Transverse colon (tissue), 4 donors: ENCODE measurements at regions not wholly inside any gene's neighbourhood (a gene's known extent, or its start where the extent isn't known, plus 50 kb on each side); places are given as distances from the start of the nearest gene placed in this dataset.
"Not testable (repeated sequence)": the region's sequence is repeated elsewhere in the genome, so short reads cannot be mapped to it uniquely, and the experiment has no call there.

Experiments
- EP300 ChIP-seq: sonication (generic); formaldehyde crosslinking; IDR thresholded peaks from one replicate; pipeline ENCODE4 v1.6.1; 2017; ENCODE audit warnings: antibody characterized with exemption, low read depth
- POLR2A ChIP-seq: fragments of 450-650 bp; IDR thresholded peaks from one replicate; pipeline ENCODE4 v1.6.1; 2016; ENCODE audit warnings: antibody characterized with exemption, mild to moderate bottlenecking, moderate library complexity
- POLR2AphosphoS5 ChIP-seq, 3 donors: sonication (generic); formaldehyde crosslinking; IDR thresholded peaks; one replicate each; pipeline ENCODE4 v1.6.1; 2016; ENCODE audit warnings: antibody characterized with exemption in 3 of 3
- TF ChIP-seq, protein P1 (sequence below), 5 experiments: fragments of 200-600 bp in 3 of 5; fragments of 450-650 bp in 2 of 5; sonication (generic) in 3 of 5; IDR thresholded peaks; 1 replicate in 2 of 5; 2 replicates in 3 of 5; pipeline ENCODE4 v1.5.1; 2016 to 2017; ENCODE audit warnings: antibody characterized with exemption in 5 of 5, inconsistent platforms in 3 of 5, mild to moderate bottlenecking in 2 of 5, moderate library complexity in 1 of 5

GRCh38 chr20:40012026-40012425 is 677.0 kb downstream of the MAFB start:
- TF ChIP-seq, protein P1, sequence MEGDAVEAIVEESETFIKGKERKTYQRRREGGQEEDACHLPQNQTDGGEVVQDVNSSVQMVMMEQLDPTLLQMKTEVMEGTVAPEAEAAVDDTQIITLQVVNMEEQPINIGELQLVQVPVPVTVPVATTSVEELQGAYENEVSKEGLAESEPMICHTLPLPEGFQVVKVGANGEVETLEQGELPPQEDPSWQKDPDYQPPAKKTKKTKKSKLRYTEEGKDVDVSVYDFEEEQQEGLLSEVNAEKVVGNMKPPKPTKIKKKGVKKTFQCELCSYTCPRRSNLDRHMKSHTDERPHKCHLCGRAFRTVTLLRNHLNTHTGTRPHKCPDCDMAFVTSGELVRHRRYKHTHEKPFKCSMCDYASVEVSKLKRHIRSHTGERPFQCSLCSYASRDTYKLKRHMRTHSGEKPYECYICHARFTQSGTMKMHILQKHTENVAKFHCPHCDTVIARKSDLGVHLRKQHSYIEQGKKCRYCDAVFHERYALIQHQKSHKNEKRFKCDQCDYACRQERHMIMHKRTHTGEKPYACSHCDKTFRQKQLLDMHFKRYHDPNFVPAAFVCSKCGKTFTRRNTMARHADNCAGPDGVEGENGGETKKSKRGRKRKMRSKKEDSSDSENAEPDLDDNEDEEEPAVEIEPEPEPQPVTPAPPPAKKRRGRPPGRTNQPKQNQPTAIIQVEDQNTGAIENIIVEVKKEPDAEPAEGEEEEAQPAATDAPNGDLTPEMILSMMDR (IDR thresholded peaks at IDR 0.05), result not testable (repeated sequence)
- not testable (repeated sequence) for TF ChIP-seq EP300; POLR2A; POLR2AphosphoS5 (IDR thresholded peaks at IDR 0.05)
